Immature natural killer cell (primary cell): ENCODE measurements at regions not wholly inside any gene's neighbourhood (a gene's known extent, or its start where the extent isn't known, plus 50 kb on each side); places are given as distances from the start of the nearest gene placed in this dataset.
A peak's percentile ranks its signal among the peaks of the same experiment; 100 is the strongest.

Source experiments
- DNase-seq, 3 donors: peaks; one replicate each; pipeline ENCODE4 v3.0.0; 2022; ENCODE audit warnings: mixed read lengths in 1 of 3
- H3K27ac Mint-ChIP-seq, 6 donors: one replicate each; pipeline ENCODE4 v1.8.0; 2020; ENCODE audit warnings: mixed read lengths in 6 of 6, mild to moderate bottlenecking in 5 of 6, inconsistent platforms in 4 of 6, moderate library complexity in 3 of 6
- H3K27me3 Mint-ChIP-seq, 3 donors: one replicate each; pipeline ENCODE4 v1.8.0; 2020 to 2021; ENCODE audit warnings: low read depth in 3 of 3, mild to moderate bottlenecking in 3 of 3, mixed read lengths in 3 of 3, moderate library complexity in 3 of 3, inconsistent platforms in 1 of 3
- H3K36me3 Mint-ChIP-seq, 3 donors: one replicate each; pipeline ENCODE4 v1.8.0; 2020; ENCODE audit warnings: mixed read lengths in 3 of 3, inconsistent platforms in 2 of 3, mild to moderate bottlenecking in 2 of 3
- H3K4me1 Mint-ChIP-seq, 2 donors: one replicate each; pipeline ENCODE4 v1.8.0; 2020; ENCODE audit warnings: inconsistent platforms in 2 of 2, mild to moderate bottlenecking in 2 of 2, mixed read lengths in 2 of 2, moderate library complexity in 1 of 2
- H3K4me3 Mint-ChIP-seq, 5 donors: one replicate each; pipeline ENCODE4 v1.8.0; 2020; ENCODE audit warnings: mild to moderate bottlenecking in 5 of 5, mixed read lengths in 5 of 5, inconsistent platforms in 3 of 5, moderate library complexity in 3 of 5
- H3K9me3 Mint-ChIP-seq, 6 donors: one replicate each; pipeline ENCODE4 v1.8.0; 2020; ENCODE audit warnings: mild to moderate bottlenecking in 6 of 6, mixed read lengths in 6 of 6, inconsistent platforms in 4 of 6, moderate library complexity in 3 of 6

DNA sequence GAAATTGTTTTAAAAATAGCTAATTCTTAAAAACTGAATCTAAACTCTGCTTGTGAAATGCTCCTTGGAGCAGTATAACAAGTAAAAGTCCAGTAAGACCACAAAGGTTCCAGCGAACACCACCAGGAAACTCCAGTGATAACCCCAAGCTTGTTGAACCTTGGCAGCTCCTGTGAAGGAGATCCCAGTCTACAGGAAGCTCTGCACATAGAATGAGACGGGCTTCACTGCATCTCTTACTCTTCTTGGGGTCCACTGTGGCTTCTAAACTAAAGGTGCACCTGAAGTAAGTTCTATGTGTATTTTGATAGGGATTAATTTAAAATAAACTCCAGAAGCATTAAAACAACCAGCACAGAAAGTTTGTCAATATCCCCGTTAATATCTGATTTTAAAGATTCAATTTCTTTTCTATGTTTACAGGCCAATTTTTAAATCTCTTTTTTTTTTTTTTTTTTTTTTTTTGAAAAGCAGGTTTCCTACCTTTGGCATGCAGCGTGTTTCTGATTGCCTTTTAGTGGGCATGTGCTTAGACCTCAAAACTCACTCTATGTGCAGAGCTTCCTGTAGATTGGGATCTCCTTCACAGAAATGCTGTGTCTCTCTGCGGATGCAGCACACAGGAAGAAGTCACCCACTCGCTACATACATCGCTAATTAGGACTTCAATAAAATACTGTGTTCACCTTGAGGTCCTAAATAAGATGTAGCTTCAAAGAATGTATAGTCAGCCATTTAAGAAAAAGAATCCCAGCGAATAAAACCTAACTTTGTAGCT lies 508.5 kb downstream of the KLF12 start:
- Mint-ChIP-seq H3K9me3 (peaks cover 0 to 3% (median 0%) of the 10 kb centered on the region in 6 donors), H3K27ac (peak overlapping the region in 1 of 6 donors; percentile 39), H3K36me3 (no peaks in the 10 kb centered on the region), H3K4me3 (peak overlapping the region in 1 of 5 donors; percentile 3), H3K27me3 (peaks cover 1 to 6% (median 2%) of the 10 kb centered on the region in 3 donors), H3K4me1 (peaks cover 5 to 14% of the 10 kb centered on the region in 2 donors)
- DNase-seq: peak in 1 of 3 donors; percentile 14

DNA sequence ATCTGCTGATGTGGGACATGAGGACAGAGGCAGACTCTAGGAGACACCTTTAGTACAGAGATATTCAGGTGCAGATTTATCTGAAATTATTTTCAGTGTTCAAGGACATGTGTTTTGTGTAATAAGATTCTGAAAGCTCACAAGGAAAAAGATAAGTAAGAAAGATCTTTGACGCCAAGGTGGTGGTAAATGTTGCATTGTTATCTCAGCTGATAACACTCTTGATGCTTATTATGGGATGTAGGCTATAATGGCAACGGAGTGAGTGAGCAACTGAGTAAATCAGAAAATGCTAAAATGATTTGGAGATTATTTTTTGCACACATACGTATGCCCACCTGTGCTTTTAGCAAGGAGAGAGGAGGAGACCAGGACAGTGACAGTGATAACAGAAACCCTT lies 510.9 kb downstream of the KLF12 start:
- no peak overlapping the region for H3K27ac Mint-ChIP-seq
- no peak overlapping the region for H3K4me3 Mint-ChIP-seq

DNA sequence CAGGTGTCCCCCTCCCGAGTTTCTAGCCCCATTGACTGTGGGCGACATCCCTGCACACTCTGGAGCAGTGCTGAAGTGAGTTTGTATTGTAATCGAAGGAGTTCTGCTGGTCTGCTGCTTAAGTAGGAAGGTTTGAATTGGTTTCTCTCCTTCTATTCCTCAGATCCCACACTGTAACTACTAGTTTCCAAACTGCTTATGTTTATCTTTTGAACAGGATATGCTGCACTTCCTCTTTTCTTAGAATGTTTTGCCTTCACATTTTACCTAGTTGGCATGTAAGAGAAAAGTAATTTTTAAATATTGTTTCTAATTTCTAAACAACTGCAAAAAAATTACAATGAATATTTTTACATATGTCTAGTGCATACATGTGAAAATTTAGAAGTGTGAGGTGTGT lies 511.8 kb downstream of the KLF12 start:
- H3K27ac Mint-ChIP-seq: no peak overlapping the region

More for the DNA sequence above, 510.9 kb downstream of the KLF12 start:
- H3K9me3 Mint-ChIP-seq: no peaks in the 10 kb centered on the region
- no peak for DNase-seq
- no peaks in the 10 kb centered on the region for H3K36me3 Mint-ChIP-seq
- peaks cover 5 to 14% of the 10 kb centered on the region in 2 donors for H3K4me1 Mint-ChIP-seq
- H3K27me3 Mint-ChIP-seq: peaks cover 1 to 5% (median 2%) of the 10 kb centered on the region in 3 donors

DNA sequence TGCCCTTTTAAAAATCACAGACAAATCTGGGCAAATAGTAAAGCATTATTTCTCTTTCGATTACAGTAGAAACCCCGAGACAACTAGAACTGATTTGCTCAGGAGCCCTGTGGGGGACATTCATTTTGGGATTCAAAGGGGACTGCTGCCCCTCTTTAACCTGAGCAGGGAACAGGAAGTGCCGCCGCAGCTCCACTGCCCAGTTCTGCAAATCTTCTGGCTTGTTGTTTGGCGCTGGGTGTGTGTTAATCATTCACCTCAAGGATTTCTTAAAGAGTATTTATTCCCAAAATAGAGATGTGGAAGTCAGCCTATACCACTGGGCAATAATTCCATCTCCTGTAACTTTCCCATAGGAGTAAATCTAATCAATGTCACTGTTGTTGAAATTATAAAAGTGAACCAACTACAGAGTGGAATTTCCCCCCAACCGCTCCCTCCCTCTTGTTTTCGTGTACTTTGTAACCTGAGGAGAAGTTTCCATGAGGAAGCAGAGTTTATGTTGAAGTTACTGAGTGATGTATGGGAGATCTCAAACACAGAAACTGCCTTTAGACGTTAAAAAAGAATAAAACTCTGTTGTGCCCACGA lies 515.8 kb downstream of the KLF12 start:
- Mint-ChIP-seq H3K9me3 (peaks cover 0 to 2% (median 0%) of the 10 kb centered on the region in 6 donors), H3K36me3 (peaks cover 0 to 3% (median 0%) of the 10 kb centered on the region in 3 donors), H3K27me3 (peaks cover 4 to 11% (median 5%) of the 10 kb centered on the region in 3 donors), H3K4me1 (no peaks in the 10 kb centered on the region), H3K4me3 (no peak overlapping the region), H3K27ac (no peak overlapping the region)
- no peak for DNase-seq

More for the DNA sequence above, 511.8 kb downstream of the KLF12 start:
- no peaks in the 10 kb centered on the region for H3K36me3 Mint-ChIP-seq
- DNase-seq: no peak
- H3K27me3 Mint-ChIP-seq: peaks cover 1 to 3% (median 2%) of the 10 kb centered on the region in 3 donors
- no peak overlapping the region for H3K4me3 Mint-ChIP-seq
- no peaks in the 10 kb centered on the region for H3K9me3 Mint-ChIP-seq
- H3K4me1 Mint-ChIP-seq: peaks cover 5 to 14% of the 10 kb centered on the region in 2 donors

DNA sequence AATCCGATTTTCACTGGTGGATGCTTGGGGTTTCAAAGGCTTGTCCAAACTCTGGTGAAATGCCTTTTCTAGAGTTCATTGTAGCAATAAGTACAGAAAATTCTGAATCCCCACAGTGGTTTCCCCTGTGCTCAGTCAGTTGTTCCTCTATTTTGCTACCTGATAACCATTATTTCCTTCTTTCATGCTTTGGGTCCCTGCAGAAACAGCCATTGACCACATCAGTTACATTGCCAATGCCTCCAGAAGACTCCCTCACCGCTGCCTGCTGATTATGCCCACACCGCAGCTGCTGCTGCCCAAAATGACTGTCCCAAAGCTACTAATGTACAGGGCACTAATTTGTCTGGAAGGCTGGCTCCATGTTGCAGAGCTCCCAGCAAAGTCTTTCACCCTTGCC lies 517.3 kb downstream of the KLF12 start:
- H3K4me3 Mint-ChIP-seq: no peak overlapping the region
- H3K27me3 Mint-ChIP-seq: peaks cover 3 to 10% (median 4%) of the 10 kb centered on the region in 3 donors
- no peaks in the 10 kb centered on the region for H3K4me1 Mint-ChIP-seq
- H3K36me3 Mint-ChIP-seq: peaks cover 0 to 3% (median 0%) of the 10 kb centered on the region in 3 donors
- DNase-seq: no peak
- peaks cover 0 to 2% (median 0%) of the 10 kb centered on the region in 6 donors for H3K9me3 Mint-ChIP-seq
- H3K27ac Mint-ChIP-seq: no peak overlapping the region

DNA sequence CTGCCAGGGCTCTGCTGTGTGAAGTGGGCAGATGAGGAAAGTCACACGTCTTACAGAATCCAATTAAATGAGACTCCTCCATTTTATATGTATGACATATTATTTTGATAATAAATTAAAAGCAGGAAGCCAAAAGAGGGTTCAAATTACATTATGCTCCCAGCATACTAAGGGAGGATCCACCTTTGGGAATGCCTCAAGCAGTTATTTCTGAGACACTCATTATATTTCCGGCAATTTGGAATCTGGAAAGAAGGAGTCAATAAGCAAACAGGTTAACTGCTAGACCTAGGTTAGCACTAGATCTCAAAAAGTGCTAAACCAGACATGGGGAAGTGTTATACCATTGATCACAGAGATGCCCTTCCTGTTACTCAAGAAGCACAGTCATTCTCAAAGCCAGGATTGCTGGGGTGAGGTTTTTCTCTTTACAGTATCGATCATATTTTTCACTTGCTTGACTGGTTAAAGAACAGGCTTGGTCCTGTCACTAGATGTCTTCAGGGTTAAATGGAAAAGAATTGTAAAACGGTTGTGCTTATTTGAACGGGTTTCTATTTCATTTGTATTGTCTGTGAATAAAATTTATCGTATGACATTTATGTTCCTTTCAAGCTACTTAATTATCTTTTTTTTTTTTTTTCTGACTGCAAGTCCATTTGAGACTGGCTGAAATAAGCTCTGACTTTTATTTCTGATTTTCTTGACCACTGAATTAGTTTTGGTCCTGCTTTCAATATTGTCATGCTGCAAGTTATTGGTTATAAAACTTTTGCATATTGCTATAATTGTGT lies 523.2 kb downstream of the KLF12 start:
- Mint-ChIP-seq H3K4me3 (no peak overlapping the region), H3K27me3 (peaks cover 2 to 9% (median 2%) of the 10 kb centered on the region in 3 donors), H3K36me3 (peaks cover 0 to 3% (median 0%) of the 10 kb centered on the region in 3 donors), H3K27ac (no peak overlapping the region), H3K9me3 (peaks cover 0 to 2% (median 0%) of the 10 kb centered on the region in 6 donors), H3K4me1 (peaks cover 0 to 10% of the 10 kb centered on the region in 2 donors)
- DNase-seq: no peak

DNA sequence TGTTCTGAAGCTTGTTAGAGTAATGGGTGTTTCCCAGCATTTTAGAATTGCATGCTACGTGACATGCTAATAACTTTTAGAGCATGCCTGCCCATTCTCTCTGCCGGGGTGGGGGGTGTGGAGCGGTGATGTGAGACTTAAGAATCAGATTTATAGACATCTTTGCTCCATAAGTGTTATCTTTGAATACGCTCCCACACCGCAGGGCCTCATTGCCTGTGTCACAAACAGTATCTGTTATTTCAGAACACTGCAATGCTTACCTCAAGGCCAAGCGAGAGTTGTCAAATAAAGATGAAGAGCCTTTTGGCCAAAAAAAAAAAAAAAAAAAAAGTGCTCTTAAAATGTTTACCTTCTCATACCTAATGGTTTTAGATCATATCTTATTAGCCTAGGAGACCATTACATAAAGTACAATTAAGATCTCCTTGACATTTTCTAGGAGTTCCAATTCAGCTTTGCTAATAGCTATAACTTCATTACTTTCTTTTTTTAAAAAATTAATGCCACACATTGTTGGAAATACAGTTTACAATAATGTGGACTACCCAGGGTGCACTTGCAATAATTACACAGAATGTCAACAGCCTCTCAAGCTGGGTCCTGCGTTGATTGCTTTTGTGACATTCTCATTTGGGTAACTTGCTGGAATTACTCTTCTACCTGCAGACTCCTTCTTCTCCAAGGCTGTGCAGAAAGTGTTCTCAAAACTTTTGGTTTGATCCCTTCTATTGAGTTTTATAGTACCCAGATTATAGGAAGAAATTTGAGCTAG lies 525.3 kb downstream of the KLF12 start:
- no peak for DNase-seq
- Mint-ChIP-seq H3K9me3 (peaks cover 0 to 3% (median 0%) of the 10 kb centered on the region in 6 donors), H3K4me1 (peaks cover 0 to 10% of the 10 kb centered on the region in 2 donors), H3K27me3 (peaks cover 0 to 2% (median 2%) of the 10 kb centered on the region in 3 donors), H3K27ac (no peak overlapping the region), H3K36me3 (peaks cover 0 to 4% (median 0%) of the 10 kb centered on the region in 3 donors), H3K4me3 (no peak overlapping the region)

DNA sequence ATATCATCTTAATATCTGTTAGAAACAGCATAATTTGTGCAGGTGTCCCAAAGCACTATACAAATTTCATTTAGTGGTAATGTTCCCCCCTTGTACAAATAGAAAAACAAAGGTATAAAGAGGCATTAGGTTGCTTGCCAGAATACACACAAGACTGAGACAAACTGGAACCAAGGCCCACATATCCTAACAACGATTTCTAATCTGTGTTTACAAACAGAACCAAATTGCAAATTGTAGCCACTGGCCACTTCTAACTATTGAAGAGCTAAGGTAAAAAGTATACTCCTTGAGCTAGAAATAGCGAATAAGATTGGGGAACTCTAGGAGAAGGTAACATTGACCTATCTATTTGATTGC lies 526.1 kb downstream of the KLF12 start:
- peaks cover 0 to 4% (median 2%) of the 10 kb centered on the region in 3 donors for H3K27me3 Mint-ChIP-seq
- DNase-seq: no peak
- no peak overlapping the region for H3K27ac Mint-ChIP-seq
- H3K9me3 Mint-ChIP-seq: peaks cover 0 to 3% (median 0%) of the 10 kb centered on the region in 6 donors
- H3K4me1 Mint-ChIP-seq: peaks cover 0 to 10% of the 10 kb centered on the region in 2 donors
- H3K4me3 Mint-ChIP-seq: no peak overlapping the region
- peaks cover 0 to 4% (median 0%) of the 10 kb centered on the region in 3 donors for H3K36me3 Mint-ChIP-seq

DNA sequence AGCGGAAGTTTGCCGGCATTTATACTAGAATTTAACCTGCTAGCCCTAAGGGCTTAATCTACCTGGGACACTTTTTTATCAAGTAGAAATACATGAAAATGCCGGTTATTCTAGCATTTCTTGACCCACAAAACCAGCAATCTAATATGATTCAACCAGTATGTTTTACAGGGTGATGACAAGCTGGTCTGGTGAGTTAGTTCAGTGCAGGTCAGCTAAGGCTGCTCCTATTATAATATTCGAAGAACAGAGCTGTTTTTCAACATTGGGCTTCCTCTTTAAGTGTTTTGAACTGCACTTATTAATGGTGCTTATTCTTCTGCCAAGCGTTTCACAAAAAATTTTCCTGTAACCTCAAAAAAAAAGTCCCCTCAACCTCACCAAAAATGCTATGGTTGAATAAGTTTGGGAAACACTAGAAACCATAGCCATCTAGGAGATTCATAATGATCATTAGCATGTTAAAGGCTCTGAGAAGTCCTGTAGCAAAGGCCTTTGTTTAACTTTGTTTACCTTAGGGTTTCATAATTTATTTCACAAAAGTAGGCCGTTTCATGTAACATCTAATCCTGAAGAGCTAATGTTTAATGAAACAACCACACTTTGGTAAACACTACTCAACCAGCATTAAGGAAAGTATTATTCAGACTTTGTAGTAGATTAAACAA lies 526.6 kb downstream of the KLF12 start:
- H3K4me3 Mint-ChIP-seq: no peak overlapping the region
- H3K36me3 Mint-ChIP-seq: peaks cover 0 to 4% (median 0%) of the 10 kb centered on the region in 3 donors
- H3K9me3 Mint-ChIP-seq: peaks cover 0 to 3% (median 0%) of the 10 kb centered on the region in 6 donors
- peaks cover 0 to 4% (median 2%) of the 10 kb centered on the region in 3 donors for H3K27me3 Mint-ChIP-seq
- no peak overlapping the region for H3K27ac Mint-ChIP-seq
- H3K4me1 Mint-ChIP-seq: peaks cover 0 to 10% of the 10 kb centered on the region in 2 donors
- DNase-seq: no peak

DNA sequence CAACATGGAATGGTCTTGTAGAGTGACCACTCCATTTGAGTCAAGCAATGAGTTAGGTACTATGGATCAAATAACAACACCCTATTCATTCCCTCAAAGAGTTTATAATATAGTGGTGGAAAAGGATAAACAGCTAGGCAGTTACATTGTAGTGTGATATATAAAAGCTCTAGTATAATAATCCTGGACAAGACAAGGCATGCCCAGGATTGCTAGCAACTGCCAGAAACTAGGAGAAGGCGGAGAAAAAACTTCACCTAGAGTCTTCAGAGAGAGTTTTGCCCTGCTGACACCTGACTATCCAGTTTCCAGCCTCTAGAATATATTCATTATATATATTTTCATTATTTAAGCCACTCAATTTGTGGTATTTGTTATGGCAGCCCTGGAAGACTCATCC lies 530.6 kb downstream of the KLF12 start:
- Mint-ChIP-seq H3K27me3 (peaks cover 0 to 4% (median 0%) of the 10 kb centered on the region in 3 donors), H3K4me1 (no peaks in the 10 kb centered on the region), H3K4me3 (no peak overlapping the region), H3K9me3 (peaks cover 0 to 4% (median 0%) of the 10 kb centered on the region in 6 donors), H3K36me3 (peaks cover 0 to 4% (median 0%) of the 10 kb centered on the region in 3 donors), H3K27ac (no peak overlapping the region)
- no peak for DNase-seq

DNA sequence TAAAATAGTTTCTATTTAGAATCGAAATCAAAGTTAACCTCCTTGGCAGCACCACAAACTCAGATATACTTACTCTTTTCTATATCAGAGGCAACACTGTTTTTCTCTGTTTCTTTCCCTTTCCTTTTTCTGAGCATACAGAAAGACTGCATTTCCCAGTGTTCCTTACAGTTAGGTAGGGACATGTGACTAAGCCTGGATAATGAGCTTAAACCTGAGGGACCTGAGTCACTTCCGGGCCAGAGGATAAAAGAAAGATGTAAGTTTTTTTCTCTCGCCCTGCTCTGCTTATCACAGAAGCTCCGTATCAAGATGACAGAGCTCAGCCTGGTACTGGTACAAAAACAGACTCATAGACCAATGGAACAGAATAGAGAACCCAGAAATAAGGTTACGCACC lies 531.9 kb downstream of the KLF12 start:
- Mint-ChIP-seq H3K9me3 (peaks cover 0 to 4% (median 0%) of the 10 kb centered on the region in 6 donors), H3K4me3 (no peak overlapping the region), H3K4me1 (no peaks in the 10 kb centered on the region), H3K27me3 (peaks cover 0 to 4% (median 0%) of the 10 kb centered on the region in 3 donors), H3K27ac (no peak overlapping the region), H3K36me3 (peaks cover 0 to 4% (median 0%) of the 10 kb centered on the region in 3 donors)
- no peak for DNase-seq

DNA sequence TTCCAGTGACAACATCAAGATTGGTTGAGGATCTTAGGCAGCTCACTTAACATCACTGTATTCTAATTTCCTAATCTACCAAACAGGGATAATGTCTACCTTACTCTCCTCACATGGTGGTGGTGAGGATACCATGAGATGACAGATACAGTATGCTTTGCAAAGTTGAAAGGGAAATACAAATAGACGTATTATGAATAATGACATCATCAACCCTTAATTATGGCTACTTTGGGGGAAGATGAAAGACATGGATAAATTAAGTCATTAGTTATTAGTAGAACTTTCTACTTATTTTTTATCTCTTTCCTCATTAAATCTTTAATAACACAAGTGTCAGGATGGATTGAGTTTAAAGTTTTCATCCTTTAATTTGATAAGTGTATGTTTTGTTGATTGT lies 532.5 kb downstream of the KLF12 start:
- H3K4me3 Mint-ChIP-seq: no peak overlapping the region

More for the DNA sequence above, 532.5 kb downstream of the KLF12 start:
- Mint-ChIP-seq H3K36me3 (peaks cover 0 to 4% (median 0%) of the 10 kb centered on the region in 3 donors), H3K27ac (no peak overlapping the region), H3K4me1 (no peaks in the 10 kb centered on the region), H3K9me3 (peaks cover 0 to 4% (median 0%) of the 10 kb centered on the region in 6 donors), H3K27me3 (peaks cover 0 to 4% (median 0%) of the 10 kb centered on the region in 3 donors)
- DNase-seq: no peak
